IMR-90 (cell line): ENCODE measurements at regions not wholly inside any gene's neighbourhood (a gene's known extent, or its start where the extent isn't known, plus 50 kb on each side); places are given as distances from the start of the nearest gene placed in this dataset.

Experiments used
- CEBPB ChIP-seq: IDR thresholded peaks from 2 replicates; pipeline ENCODE4 v1.6.1; 2012; ENCODE audit warnings: low read depth, low read length, improper control_type of control experiment
- CHD1 ChIP-seq: IDR thresholded peaks from 2 replicates; pipeline ENCODE4 v1.6.1; 2012; ENCODE audit warnings: low read depth, low read length, improper control_type of control experiment
- MAFK ChIP-seq: IDR thresholded peaks from 2 replicates; pipeline ENCODE4 v1.6.1; 2012; ENCODE audit warnings: low read depth, low read length, improper control_type of control experiment
- MAZ ChIP-seq: IDR thresholded peaks from 2 replicates; pipeline ENCODE4 v1.6.1; 2012; ENCODE audit warnings: low read depth, mild to moderate bottlenecking, low read length, improper control_type of control experiment, moderate library complexity, borderline replicate concordance
- MXI1 ChIP-seq: IDR thresholded peaks from 2 replicates; pipeline ENCODE4 v1.6.1; 2012; ENCODE audit warnings: low read depth, mild to moderate bottlenecking, low read length, moderate library complexity, borderline replicate concordance
- NFE2L2 ChIP-seq: fragments of 150-350 bp; IDR thresholded peaks from 2 replicates; pipeline ENCODE4 v1.6.1; 2016; ENCODE audit warnings: low read depth, mild to moderate bottlenecking, low read length
- POLR2A ChIP-seq: IDR thresholded peaks from 2 replicates; pipeline ENCODE4 v1.6.1; 2012; ENCODE audit warnings: mild to moderate bottlenecking, low read depth, low read length
- RAD21 ChIP-seq: IDR thresholded peaks from 2 replicates; pipeline ENCODE4 v1.6.1; 2012; ENCODE audit warnings: low read length, improper control_type of control experiment
- RCOR1 ChIP-seq: IDR thresholded peaks from 2 replicates; pipeline ENCODE4 v1.6.1; 2012; ENCODE audit warnings: mild to moderate bottlenecking, low read length, improper control_type of control experiment; ENCODE audit not compliant: insufficient replicate concordance
- RFX5 ChIP-seq: IDR thresholded peaks from 2 replicates; pipeline ENCODE4 v1.8.0; 2012; ENCODE audit warnings: low read depth, mild to moderate bottlenecking, low read length, moderate library complexity
- TF ChIP-seq, protein P1 (sequence below): conservative IDR thresholded peaks from 2 replicates; pipeline ENCODE4 v1.5.1; 2012; ENCODE audit warnings: mild to moderate bottlenecking, low read depth, low read length, improper control_type of control experiment
- TF ChIP-seq, protein P2 (sequence below): fragments of 150-350 bp; IDR thresholded peaks from 2 replicates; pipeline ENCODE4 v1.6.1; 2017; ENCODE audit warnings: mild to moderate bottlenecking, antibody characterized with exemption, low read length, low read depth
- TF ChIP-seq, protein P3 (sequence below): fragments of 150-350 bp; IDR thresholded peaks from 2 replicates; pipeline ENCODE4 v1.6.1; 2016; ENCODE audit warnings: low read depth, mild to moderate bottlenecking, low read length, moderate library complexity, borderline replicate concordance

- no peak for TF ChIP-seq POLR2A
- TF ChIP-seq CHD1, result no peak
- TF ChIP-seq, protein P1, sequence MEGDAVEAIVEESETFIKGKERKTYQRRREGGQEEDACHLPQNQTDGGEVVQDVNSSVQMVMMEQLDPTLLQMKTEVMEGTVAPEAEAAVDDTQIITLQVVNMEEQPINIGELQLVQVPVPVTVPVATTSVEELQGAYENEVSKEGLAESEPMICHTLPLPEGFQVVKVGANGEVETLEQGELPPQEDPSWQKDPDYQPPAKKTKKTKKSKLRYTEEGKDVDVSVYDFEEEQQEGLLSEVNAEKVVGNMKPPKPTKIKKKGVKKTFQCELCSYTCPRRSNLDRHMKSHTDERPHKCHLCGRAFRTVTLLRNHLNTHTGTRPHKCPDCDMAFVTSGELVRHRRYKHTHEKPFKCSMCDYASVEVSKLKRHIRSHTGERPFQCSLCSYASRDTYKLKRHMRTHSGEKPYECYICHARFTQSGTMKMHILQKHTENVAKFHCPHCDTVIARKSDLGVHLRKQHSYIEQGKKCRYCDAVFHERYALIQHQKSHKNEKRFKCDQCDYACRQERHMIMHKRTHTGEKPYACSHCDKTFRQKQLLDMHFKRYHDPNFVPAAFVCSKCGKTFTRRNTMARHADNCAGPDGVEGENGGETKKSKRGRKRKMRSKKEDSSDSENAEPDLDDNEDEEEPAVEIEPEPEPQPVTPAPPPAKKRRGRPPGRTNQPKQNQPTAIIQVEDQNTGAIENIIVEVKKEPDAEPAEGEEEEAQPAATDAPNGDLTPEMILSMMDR, result no peak
- no peak for TF ChIP-seq RAD21
- TF ChIP-seq, protein P2, sequence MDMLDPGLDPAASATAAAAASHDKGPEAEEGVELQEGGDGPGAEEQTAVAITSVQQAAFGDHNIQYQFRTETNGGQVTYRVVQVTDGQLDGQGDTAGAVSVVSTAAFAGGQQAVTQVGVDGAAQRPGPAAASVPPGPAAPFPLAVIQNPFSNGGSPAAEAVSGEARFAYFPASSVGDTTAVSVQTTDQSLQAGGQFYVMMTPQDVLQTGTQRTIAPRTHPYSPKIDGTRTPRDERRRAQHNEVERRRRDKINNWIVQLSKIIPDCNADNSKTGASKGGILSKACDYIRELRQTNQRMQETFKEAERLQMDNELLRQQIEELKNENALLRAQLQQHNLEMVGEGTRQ, result no peak
- no peak for TF ChIP-seq NFE2L2
- no peak for TF ChIP-seq RFX5
- no peak for TF ChIP-seq MXI1
- TF ChIP-seq, protein P3, sequence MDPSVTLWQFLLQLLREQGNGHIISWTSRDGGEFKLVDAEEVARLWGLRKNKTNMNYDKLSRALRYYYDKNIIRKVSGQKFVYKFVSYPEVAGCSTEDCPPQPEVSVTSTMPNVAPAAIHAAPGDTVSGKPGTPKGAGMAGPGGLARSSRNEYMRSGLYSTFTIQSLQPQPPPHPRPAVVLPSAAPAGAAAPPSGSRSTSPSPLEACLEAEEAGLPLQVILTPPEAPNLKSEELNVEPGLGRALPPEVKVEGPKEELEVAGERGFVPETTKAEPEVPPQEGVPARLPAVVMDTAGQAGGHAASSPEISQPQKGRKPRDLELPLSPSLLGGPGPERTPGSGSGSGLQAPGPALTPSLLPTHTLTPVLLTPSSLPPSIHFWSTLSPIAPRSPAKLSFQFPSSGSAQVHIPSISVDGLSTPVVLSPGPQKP, result no peak
- TF ChIP-seq RCOR1, result no peak
- TF ChIP-seq MAZ, result no peak
- no peak for TF ChIP-seq CEBPB
- no peak for TF ChIP-seq MAFK
These were observed 98.0 kb downstream of the OXSM start for GRCh38 chr3:25887907-25888306.
